Mesenchymal stem cell (in vitro differentiated cells and primary cell): ENCODE measurements at regions not wholly inside any gene's neighbourhood (a gene's known extent, or its start where the extent isn't known, plus 50 kb on each side); places are given as distances from the start of the nearest gene placed in this dataset.

Experiments used
- DNase-seq: peaks from one replicate; pipeline ENCODE4 v3.0.0-alpha.2; 2013
- H2AFZ ChIP-seq: one replicate; pipeline ENCODE4 v1.6.1; 2013; ENCODE audit warnings: low read depth, mild to moderate bottlenecking, control low read depth, inconsistent platforms, low read length, moderate library complexity
- H2AK5ac ChIP-seq: 2 replicates; pipeline ENCODE4 v1.6.1; 2013; ENCODE audit warnings: low read length, moderate library complexity, mild to moderate bottlenecking, inconsistent platforms; ENCODE audit not compliant: severe bottlenecking
- H2BK120ac ChIP-seq: one replicate; pipeline ENCODE4 v1.6.1; 2013; ENCODE audit warnings: low read depth, mild to moderate bottlenecking, inconsistent platforms, low read length, moderate library complexity
- H2BK12ac ChIP-seq, 2 experiments: one replicate each; pipeline ENCODE4 v1.6.1; 2013; ENCODE audit warnings: inconsistent platforms in 2 of 2, low read length in 2 of 2, mild to moderate bottlenecking in 2 of 2, moderate library complexity in 2 of 2, control low read depth in 1 of 2
- H2BK15ac ChIP-seq: one replicate; pipeline ENCODE4 v1.6.1; 2013; ENCODE audit warnings: mild to moderate bottlenecking, low read depth, inconsistent platforms; ENCODE audit not compliant: poor library complexity, severe bottlenecking
- H2BK5ac ChIP-seq: 2 replicates; pipeline ENCODE4 v1.6.1; 2013; ENCODE audit warnings: low read depth, mild to moderate bottlenecking, low read length, control low read depth, inconsistent platforms; ENCODE audit not compliant: poor library complexity, severe bottlenecking
- H3K14ac ChIP-seq, 2 experiments: one replicate each; pipeline ENCODE4 v1.6.1; 2013; ENCODE audit warnings: inconsistent platforms in 2 of 2, low read length in 2 of 2, control low read depth in 1 of 2, mild to moderate bottlenecking in 1 of 2, moderate library complexity in 1 of 2
- H3K18ac ChIP-seq, 2 experiments: one replicate each; pipeline ENCODE4 v1.6.1; 2013; ENCODE audit warnings: inconsistent platforms in 2 of 2, low read length in 2 of 2, control low read depth in 1 of 2, low read depth in 1 of 2, mild to moderate bottlenecking in 1 of 2
- H3K23ac ChIP-seq, 2 experiments: one replicate each; pipeline ENCODE4 v1.6.1; 2013; ENCODE audit warnings: inconsistent platforms in 2 of 2, low read length in 2 of 2, mild to moderate bottlenecking in 2 of 2, moderate library complexity in 2 of 2, control low read depth in 1 of 2
- H3K27ac ChIP-seq: 2 replicates; pipeline ENCODE4 v1.5.1; 2013; ENCODE audit warnings: mild to moderate bottlenecking, moderate library complexity, low read length, control low read depth, inconsistent platforms; ENCODE audit not compliant: poor library complexity, severe bottlenecking
- H3K27me3 ChIP-seq, 2 experiments: 2 replicates each; pipeline versions ENCODE4 v1.6.1 to v1.7.0; 2013; ENCODE audit warnings: low read length in 2 of 2, mild to moderate bottlenecking in 2 of 2, moderate library complexity in 2 of 2, control low read depth in 1 of 2, inconsistent platforms in 1 of 2; ENCODE audit not compliant: control insufficient read depth in 1 of 2, insufficient read depth in 1 of 2
- H3K36me3 ChIP-seq, 2 experiments: 2 replicates each; pipeline versions ENCODE4 v1.6.1 to v1.7.0; 2013; ENCODE audit warnings: low read length in 2 of 2, control low read depth in 1 of 2, inconsistent platforms in 1 of 2, low read depth in 1 of 2, mild to moderate bottlenecking in 1 of 2; ENCODE audit not compliant: insufficient read depth in 2 of 2, control insufficient read depth in 1 of 2
- H3K4ac ChIP-seq, 2 experiments: one replicate each; pipeline ENCODE4 v1.6.1; 2013; ENCODE audit warnings: inconsistent platforms in 2 of 2, low read length in 2 of 2, mild to moderate bottlenecking in 2 of 2, moderate library complexity in 2 of 2, control low read depth in 1 of 2, low read depth in 1 of 2
- H3K4me1 ChIP-seq: 2 replicates; pipeline ENCODE4 v1.6.1; 2013; ENCODE audit warnings: low read depth, low read length, control low read depth; ENCODE audit not compliant: control insufficient read depth, insufficient read depth
- H3K4me2 ChIP-seq: 2 replicates; pipeline ENCODE4 v1.6.1; 2013; ENCODE audit warnings: low read length, mild to moderate bottlenecking, inconsistent platforms; ENCODE audit not compliant: poor library complexity, severe bottlenecking
- H3K4me3 ChIP-seq, 2 experiments: 2 replicates each; pipeline versions ENCODE4 v1.5.1 to v1.7.0; 2013; ENCODE audit warnings: low read length in 2 of 2, mild to moderate bottlenecking in 2 of 2, control low read depth in 1 of 2, low read depth in 1 of 2; ENCODE audit not compliant: insufficient read depth in 1 of 2
- H3K79me1 ChIP-seq: replicated peaks from 2 replicates; pipeline ENCODE4 v1.6.1; 2013; ENCODE audit warnings: mild to moderate bottlenecking, control low read depth, low read length, inconsistent platforms; ENCODE audit not compliant: poor library complexity, severe bottlenecking
- H3K9ac ChIP-seq: 2 replicates; pipeline ENCODE4 v1.7.0; 2013; ENCODE audit warnings: mild to moderate bottlenecking, low read length, moderate library complexity
- H3K9me3 ChIP-seq: 2 replicates; pipeline ENCODE4 v1.7.0; 2013; ENCODE audit warnings: mild to moderate bottlenecking, low read length; ENCODE audit not compliant: control insufficient read depth
- H4K8ac ChIP-seq: one replicate; pipeline ENCODE4 v1.6.1; 2013; ENCODE audit warnings: inconsistent platforms, mild to moderate bottlenecking, low read length, moderate library complexity
- H4K91ac ChIP-seq: one replicate; pipeline ENCODE4 v1.6.1; 2013; ENCODE audit warnings: mild to moderate bottlenecking, low read length, inconsistent platforms
- WGBS: methylation state at CpG from one replicate; pipeline ENCODE4 v1.1.7; 2013; ENCODE audit warnings: mixed read lengths; 5-methylcytosine and 5-hydroxymethylcytosine counted together

GRCh38 chr5:44887722-44888121, 79.0 kb downstream of the MRPS30 start:
- no CpG with 5 or more reads among the region's 1 CpG for WGBS

GRCh38 chr5:44888435-44888834, 79.7 kb downstream of the MRPS30 start:
- Histone ChIP-seq H2AK5ac (no peak overlapping the region), H2AFZ (no peak overlapping the region), H3K4ac (no peak overlapping the region), H3K23ac (no peak overlapping the region), H3K9ac (no peak overlapping the region), H2BK15ac (no peak overlapping the region), H3K79me1 (no peaks in the 10 kb centered on the region), H4K91ac (no peak overlapping the region), H3K18ac (no peak overlapping the region), H3K4me3 (no peak overlapping the region), H2BK120ac (no peak overlapping the region), H4K8ac (no peak overlapping the region), H2BK12ac (no peak overlapping the region), H3K4me2 (no peak overlapping the region), H3K4me1 (no peaks in the 10 kb centered on the region), H3K27me3 (no peaks in the 10 kb centered on the region), H3K9me3 (peaks cover 6% of the 10 kb centered on the region), H3K36me3 (no peaks in the 10 kb centered on the region), H3K14ac (no peak overlapping the region), H2BK5ac (no peak overlapping the region), H3K27ac (no peak overlapping the region)
- WGBS = no CpG with 5 or more reads among the region's 1 CpG
- no peak for DNase-seq

More at GRCh38 chr5:44887722-44888121, 79.0 kb downstream of the MRPS30 start:
- Histone ChIP-seq H3K4me3 (no peak overlapping the region), H3K9me3 (peaks cover 6% of the 10 kb centered on the region), H3K4me1 (no peaks in the 10 kb centered on the region), H2AK5ac (no peak overlapping the region), H3K14ac (no peak overlapping the region), H3K4ac (no peak overlapping the region), H3K18ac (no peak overlapping the region), H4K91ac (no peak overlapping the region), H2BK15ac (no peak overlapping the region), H3K27me3 (no peaks in the 10 kb centered on the region), H2AFZ (no peak overlapping the region), H2BK5ac (no peak overlapping the region), H3K9ac (no peak overlapping the region), H2BK120ac (no peak overlapping the region), H3K36me3 (no peaks in the 10 kb centered on the region), H3K79me1 (no peaks in the 10 kb centered on the region), H3K27ac (no peak overlapping the region), H3K4me2 (no peak overlapping the region), H3K23ac (no peak overlapping the region), H4K8ac (no peak overlapping the region), H2BK12ac (no peak overlapping the region)
- DNase-seq = no peak

GRCh38 chr5:44891116-44891515, 82.4 kb downstream of the MRPS30 start:
- Histone ChIP-seq H4K91ac (no peak overlapping the region), H2BK120ac (no peak overlapping the region), H3K4ac (no peak overlapping the region), H3K27me3 (no peaks in the 10 kb centered on the region), H3K36me3 (no peaks in the 10 kb centered on the region), H3K14ac (no peak overlapping the region), H2BK15ac (no peak overlapping the region), H2BK5ac (no peak overlapping the region), H3K9ac (no peak overlapping the region), H2AFZ (no peak overlapping the region), H3K23ac (no peak overlapping the region), H3K27ac (no peak overlapping the region), H3K4me2 (no peak overlapping the region), H4K8ac (no peak overlapping the region), H2BK12ac (no peak overlapping the region), H3K4me1 (no peaks in the 10 kb centered on the region), H3K9me3 (peaks cover 13% of the 10 kb centered on the region), H2AK5ac (no peak overlapping the region), H3K79me1 (no peaks in the 10 kb centered on the region), H3K4me3 (no peak overlapping the region), H3K18ac (no peak overlapping the region)
- no peak for DNase-seq

GRCh38 chr5:44900273-44900954, 91.7 kb downstream of the MRPS30 start:
- no peaks in the 10 kb centered on the region for H3K36me3 ChIP-seq

More at GRCh38 chr5:44900273-44900954, 91.7 kb downstream of the MRPS30 start:
- Histone ChIP-seq H3K27me3 (no peaks in the 10 kb centered on the region), H3K79me1 (no peaks in the 10 kb centered on the region), H2BK120ac (no peak overlapping the region), H3K4me3 (no peak overlapping the region), H3K18ac (no peak overlapping the region), H3K4me2 (no peak overlapping the region), H3K4ac (no peak overlapping the region), H2BK5ac (no peak overlapping the region), H2BK15ac (no peak overlapping the region), H3K27ac (no peak overlapping the region), H3K23ac (no peak overlapping the region), H3K9me3 (peaks cover 2% of the 10 kb centered on the region), H2AFZ (no peak overlapping the region), H3K14ac (no peak overlapping the region), H2AK5ac (no peak overlapping the region), H2BK12ac (no peak overlapping the region), H3K9ac (no peak overlapping the region), H4K8ac (no peak overlapping the region), H3K4me1 (no peaks in the 10 kb centered on the region), H4K91ac (no peak overlapping the region)
- no peak for DNase-seq
